GM21447 (cell line): ENCODE measurements at regions not wholly inside any gene's neighbourhood (a gene's known extent, or its start where the extent isn't known, plus 50 kb on each side); places are given as distances from the start of the nearest gene placed in this dataset.

Experiments used
- ATAC-seq: cut with Tn5 transposase; IDR thresholded peaks from one replicate; pipeline ENCODE4 v1.9.1; 2021; ENCODE audit not compliant: unreplicated experiment

DNA sequence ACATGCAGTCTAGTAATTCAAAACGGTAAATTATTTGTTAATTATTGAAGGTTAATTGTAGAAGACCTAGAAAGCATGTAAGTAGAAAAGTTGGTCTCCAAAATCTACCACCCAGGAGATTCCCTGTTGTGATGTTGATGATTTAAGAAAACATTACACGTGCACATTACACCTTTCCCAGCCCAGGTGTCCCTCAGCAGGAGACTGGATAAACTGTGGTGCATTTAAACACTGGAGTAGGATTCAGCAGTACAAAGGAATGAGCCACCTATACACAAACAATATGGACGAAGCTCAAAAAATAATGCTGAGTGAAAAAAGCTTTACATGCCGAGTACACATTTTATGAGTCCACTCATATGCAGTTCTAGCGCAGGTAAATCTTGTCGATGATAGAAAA is 109.0 kb upstream of the STARD3NL start:
- ATAC-seq: no peak

DNA sequence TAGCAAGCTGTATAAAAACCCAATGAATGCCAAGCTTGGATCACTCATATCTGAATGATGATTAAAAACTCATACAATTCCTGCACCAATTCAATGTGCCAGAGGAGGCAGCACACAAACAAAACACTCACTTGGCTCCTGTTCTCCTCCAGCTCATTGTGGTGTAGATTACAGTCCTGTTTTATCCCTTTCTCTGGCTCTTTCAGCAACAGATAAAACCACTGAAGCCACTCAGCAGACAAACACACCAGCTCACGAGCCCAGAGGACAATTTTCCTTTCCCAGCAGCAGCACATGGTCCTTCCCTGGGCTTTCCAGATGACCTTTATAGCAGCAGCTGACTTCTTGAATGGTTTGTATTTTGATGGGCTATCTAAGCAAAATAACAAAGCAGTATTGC is 107.3 kb upstream of the STARD3NL start:
- ATAC-seq: no peak

DNA sequence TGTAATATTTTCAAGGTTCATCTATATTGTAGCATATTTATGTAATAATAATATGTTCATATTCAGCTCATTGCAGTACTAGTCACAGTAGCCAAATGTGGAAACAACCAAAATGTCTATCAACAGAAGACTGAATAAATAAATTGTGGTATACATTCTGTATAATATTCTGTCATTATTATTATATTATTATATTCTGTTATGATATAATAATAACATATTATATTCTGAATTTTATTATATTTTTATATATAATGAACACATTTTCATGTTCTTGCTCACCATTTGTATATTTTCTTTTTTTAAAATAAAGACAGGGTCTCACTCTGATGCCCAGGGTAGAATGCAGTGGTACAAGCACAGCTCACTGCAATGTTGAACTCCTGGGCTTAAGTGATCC is 91.2 kb upstream of the STARD3NL start:
- no peak for ATAC-seq

DNA sequence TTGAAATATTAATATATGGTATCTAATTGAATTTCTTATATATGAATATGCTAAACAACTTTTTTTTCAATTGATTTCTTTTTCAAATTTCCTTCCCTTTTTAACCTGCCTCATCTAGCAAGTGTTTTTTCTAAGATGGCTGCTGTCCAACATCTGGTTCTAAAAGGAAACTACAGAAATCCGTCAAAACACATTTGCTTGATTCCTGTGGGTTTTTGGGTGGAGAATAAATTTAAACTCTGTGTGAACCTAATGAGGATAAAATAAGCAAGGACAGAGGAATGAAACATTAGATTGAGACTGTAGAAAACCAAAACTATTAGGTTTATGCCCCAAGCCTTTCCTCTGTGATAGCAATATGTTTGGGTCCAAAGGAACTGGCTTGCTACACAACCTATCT is 75.5 kb upstream of the STARD3NL start:
- no peak for ATAC-seq

DNA sequence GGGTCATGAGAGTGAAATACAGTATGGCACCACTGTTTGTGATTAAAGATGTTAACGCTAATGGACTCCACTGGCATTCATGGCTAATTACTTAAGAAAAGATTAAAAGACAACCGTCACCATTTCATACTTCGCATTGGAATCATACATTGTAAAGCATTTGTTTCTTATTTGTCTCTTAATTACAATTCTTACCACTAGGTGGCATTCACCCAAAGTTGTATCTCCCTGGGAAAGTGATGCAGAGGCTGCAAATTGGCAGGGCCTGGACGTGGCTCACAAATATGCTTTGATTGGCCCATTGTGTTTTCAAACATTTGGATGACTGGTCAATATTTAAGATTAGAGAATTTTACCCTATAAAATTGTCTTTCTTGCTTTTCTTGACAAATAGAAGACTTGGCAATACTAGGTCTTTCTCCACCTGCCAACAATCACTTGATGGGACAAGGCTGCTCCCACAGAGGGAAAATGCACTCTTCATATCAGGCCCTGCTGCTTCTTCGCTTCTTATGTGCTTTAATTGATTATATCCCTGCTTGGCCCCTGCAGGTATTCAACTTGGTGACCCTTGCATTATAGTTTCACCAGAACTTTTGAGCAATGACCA is 72.1 kb upstream of the STARD3NL start:
- ATAC-seq: peak; percentile 73

DNA sequence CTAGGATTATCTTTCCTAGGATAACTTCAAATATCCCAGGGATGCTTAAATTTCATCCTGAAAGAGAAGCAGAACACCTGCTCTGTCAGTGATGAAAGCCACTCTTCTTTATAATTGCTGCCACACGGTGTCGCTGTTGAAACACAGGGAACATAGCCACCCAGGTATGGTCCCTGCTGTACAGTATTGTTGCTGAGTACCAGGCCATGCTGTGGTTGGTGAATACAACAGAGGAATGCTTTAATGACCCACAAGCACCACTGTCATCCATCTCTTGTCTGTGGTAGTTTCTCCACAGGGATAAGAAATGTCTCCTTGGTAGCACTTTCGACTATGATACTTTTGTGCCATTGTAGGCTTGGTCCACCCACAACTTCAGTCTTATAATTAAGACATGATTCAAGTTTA is 70.6 kb upstream of the STARD3NL start:
- peak; percentile 75 for ATAC-seq

DNA sequence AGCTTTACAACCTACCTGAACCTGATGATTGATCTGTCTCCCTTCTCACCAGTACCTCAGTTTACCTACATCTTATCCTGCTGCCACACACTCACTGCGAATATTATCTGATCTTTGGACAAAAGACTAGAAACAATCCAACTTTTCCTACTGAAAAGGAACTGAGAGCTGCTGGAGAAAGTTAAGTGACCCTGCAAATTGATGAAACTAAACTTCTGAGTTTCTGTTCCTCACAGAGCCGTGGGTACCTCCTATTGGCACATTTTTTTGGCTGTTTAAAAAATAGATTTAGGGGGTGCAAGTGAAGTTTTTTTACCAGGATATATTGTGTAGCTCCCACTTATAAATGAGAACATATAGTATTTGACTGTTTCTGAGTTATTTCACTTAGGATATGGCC is 66.0 kb upstream of the STARD3NL start:
- no peak for ATAC-seq

DNA sequence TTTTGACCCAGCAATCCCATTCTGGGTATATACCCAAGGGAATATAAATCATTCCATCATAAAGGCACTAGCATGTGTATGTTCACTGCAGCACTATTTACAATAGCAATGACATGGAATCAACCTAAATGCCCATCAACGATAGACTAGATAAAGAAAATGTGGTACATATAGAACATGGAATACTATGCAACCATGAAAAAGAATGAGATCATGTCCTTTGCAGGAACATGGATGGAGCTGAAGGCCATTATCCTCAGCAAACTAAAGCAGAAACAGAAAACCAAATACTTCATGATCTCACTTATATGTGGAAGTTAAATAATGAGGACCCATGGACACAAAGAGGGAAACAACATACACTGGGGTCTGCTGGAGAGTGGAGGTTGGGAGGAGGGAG is 58.0 kb upstream of the STARD3NL start:
- ATAC-seq: no peak

DNA sequence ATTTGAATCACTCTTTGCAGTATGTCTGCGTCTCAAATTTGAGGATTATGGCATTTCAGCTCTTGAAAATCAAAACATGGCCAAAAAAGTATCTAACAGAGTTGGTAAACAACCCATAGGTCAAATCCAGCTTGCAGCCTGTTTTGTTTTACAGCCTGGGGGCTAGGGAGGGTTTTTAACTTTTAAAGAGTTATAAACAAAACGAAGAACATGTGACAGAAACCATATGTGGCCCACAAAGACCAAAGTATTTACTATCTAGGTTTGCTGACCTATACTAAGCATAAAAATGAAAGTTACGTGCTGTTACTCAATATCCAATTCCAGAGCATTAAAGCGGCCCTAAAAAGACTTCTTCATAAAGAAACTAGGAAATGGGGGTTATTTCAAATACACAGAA is 55.5 kb upstream of the STARD3NL start:
- ATAC-seq: no peak

DNA sequence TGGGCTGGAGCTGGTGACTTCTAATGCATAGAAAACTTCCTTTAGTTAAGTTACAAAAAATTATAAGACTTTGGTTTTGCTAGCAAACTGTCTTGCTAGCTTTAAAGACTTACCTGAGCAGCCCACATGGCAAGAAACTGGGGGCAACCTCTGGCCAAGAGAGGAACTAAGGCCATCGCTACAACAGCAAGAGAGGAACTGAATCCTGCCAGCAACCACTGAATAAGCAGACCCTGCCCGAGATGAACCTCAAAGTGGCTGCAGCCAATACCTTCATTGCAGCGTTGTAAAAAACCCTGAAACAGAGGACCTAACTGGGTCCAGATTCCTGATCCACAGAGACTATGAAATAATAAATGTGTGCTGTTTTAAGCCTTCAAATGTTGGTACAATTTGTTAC is 54.6 kb upstream of the STARD3NL start:
- ATAC-seq: no peak

DNA sequence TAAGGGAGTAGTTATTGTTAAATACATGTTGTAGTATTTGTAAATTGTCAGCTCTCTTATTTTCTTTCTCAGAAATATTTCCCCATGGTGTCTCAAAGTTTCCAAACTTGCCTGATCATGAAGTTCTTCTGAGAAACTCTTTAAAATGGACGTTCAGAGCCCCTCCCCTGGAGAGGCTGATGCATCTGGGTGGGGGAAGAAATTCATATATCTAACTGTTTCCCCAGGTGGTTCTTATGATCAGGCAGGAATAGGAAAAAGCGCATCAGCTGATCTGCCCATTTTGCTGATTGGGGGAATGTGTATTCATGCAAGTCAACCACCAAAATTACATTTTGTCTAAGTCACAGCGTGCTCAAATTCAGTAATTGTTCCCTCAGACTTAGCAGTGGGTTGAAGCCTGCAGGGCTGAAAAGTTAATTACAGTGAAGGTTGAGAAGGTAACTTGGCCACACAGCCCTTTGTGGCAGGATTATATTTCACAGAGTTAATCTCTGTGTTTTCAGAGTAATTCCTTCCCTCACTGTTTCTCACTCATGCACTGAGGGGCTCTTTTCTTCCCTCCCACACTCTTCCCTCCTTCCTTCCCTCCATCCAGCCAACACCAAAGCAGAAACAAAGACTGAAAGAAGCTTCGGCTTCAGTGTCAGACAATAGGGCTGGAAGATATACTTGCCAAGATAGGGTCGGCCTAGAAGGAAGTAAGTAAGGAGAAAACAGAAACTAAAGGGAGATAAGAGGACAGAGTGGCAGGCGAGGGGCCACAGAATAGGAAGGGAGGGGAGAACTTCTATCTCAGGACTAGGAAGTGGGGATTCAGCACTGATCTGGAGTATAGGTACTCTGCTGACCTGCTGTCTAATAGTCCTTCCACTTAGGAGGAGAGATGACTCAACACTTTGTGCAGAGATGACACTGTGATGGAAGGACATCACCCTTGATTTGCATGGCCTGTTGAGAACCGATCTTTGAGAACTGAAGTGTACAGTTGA is 50.5 kb upstream of the STARD3NL start:
- ATAC-seq: no peak
